A549 (cell line): ENCODE measurements at regions not wholly inside any gene's neighbourhood (a gene's known extent, or its start where the extent isn't known, plus 50 kb on each side); places are given as distances from the start of the nearest gene placed in this dataset.

Experiments used
- ATAC-seq, 2 experiments: fragments of 200-7000 bp in 1 of 2; fragments of >200 bp in 1 of 2; cut with Nextera tagmentation in 1 of 2; cut with Tn5 transposase in 1 of 2; 3 replicates each; pipeline versions ENCODE4 v1.8.0 to v1.9.1; 2018 to 2020; ENCODE audit warnings: mild to moderate bottlenecking in 1 of 2, moderate library complexity in 1 of 2
- CTCF ChIA-PET: fragments of 300-600 bp; sonication (Branson Sonifier 250); formaldehyde crosslinking; extraction: SDS; loops from one replicate; lab custom pipeline; 2021; ENCODE audit warnings: antibody characterized with exemption, inconsistent platforms; lab: Yijun Ruan, JAX
- POLR2A ChIA-PET: fragments of 350-600 bp; formaldehyde crosslinking; extraction: SDS; loops from one replicate; lab custom pipeline; 2021; ENCODE audit warnings: antibody characterized with exemption, inconsistent platforms; lab: Yijun Ruan, JAX
- DNase-seq, 2 experiments: peaks; one replicate each; pipeline versions ENCODE4 v3.0.0 to v3.0.0-alpha.2; 2011 to 2016; ENCODE audit warnings: low read depth in 1 of 2, low spot score in 1 of 2
- FAIRE-seq: peaks from 2 replicates; lab custom pipeline; 2011; peaks lifted over from hg19 to GRCh38; lab: Jason Lieb, UNC
- H3K27ac ChIP-seq, 2 experiments: fragments of >200 bp; sonication (Bioruptor Twin); formaldehyde crosslinking; 3 replicates each; pipeline ENCODE4 v1.5.1; 2016 to 2017
- H3K4me1 ChIP-seq: fragments of >200 bp; sonication (Bioruptor Twin); formaldehyde crosslinking; 3 replicates; pipeline ENCODE4 v1.6.1; 2016
- H3K4me2 ChIP-seq: fragments of >200 bp; sonication (Bioruptor Twin); formaldehyde crosslinking; 3 replicates; pipeline ENCODE4 v1.6.1; 2016
- H3K4me3 ChIP-seq: fragments of >200 bp; sonication (Bioruptor Twin); formaldehyde crosslinking; 3 replicates; pipeline ENCODE4 v1.5.1; 2016
- H3K9me3 ChIP-seq: fragments of >200 bp; sonication (Bioruptor Twin); formaldehyde crosslinking; 3 replicates; pipeline ENCODE4 v1.6.1; 2016
- ATOH8 ChIP-seq: fragments of 250-450 bp; sonication (Bioruptor Pico); IDR thresholded peaks from 2 replicates; pipeline ENCODE4 v1.5.0; 2020; ENCODE audit warnings: low read depth, mild to moderate bottlenecking, moderate library complexity
- BHLHE40 ChIP-seq: IDR thresholded peaks from 2 replicates; pipeline ENCODE4 v1.6.1; 2012; ENCODE audit warnings: low read depth, low read length, inconsistent platforms
- CHD4 ChIP-seq: fragments of 200-600 bp; sonication (generic); IDR thresholded peaks from 2 replicates; pipeline ENCODE4 v1.6.1; 2016; ENCODE audit warnings: antibody characterized with exemption, mild to moderate bottlenecking, borderline replicate concordance
- CTCF ChIP-seq: fragments of >200 bp; sonication (Bioruptor Twin); formaldehyde crosslinking; IDR thresholded peaks from 3 replicates; pipeline ENCODE4 v1.5.1; 2016
- EHMT2 ChIP-seq: fragments of 200-600 bp; sonication (generic); IDR thresholded peaks from 2 replicates; pipeline ENCODE4 v1.6.1; 2016; ENCODE audit warnings: antibody characterized with exemption, low read depth, mild to moderate bottlenecking, moderate library complexity
- ESRRA ChIP-seq: fragments of 150-350 bp; IDR thresholded peaks from 2 replicates; pipeline ENCODE4 v1.6.1; 2014; ENCODE audit warnings: mild to moderate bottlenecking, low read length, borderline replicate concordance
- GATA3 ChIP-seq: IDR thresholded peaks from 2 replicates; pipeline ENCODE4 v1.6.1; 2012; ENCODE audit warnings: borderline replicate concordance
- HEYL ChIP-seq: fragments of 250-450 bp; sonication (Bioruptor Pico); IDR thresholded peaks from 2 replicates; pipeline ENCODE4 v1.8.0; 2021; ENCODE audit warnings: mild to moderate bottlenecking, moderate library complexity
- HMGXB4 ChIP-seq: fragments of 250-450 bp; sonication (Bioruptor Pico); IDR thresholded peaks from 2 replicates; pipeline ENCODE4 v1.5.0; 2021; ENCODE audit warnings: mild to moderate bottlenecking, moderate library complexity, borderline replicate concordance
- HOXA7 ChIP-seq: fragments of 250-450 bp; sonication (Bioruptor Pico); IDR thresholded peaks from 2 replicates; pipeline ENCODE4 v1.5.0; 2020; ENCODE audit warnings: mild to moderate bottlenecking, moderate library complexity
- HOXB5 ChIP-seq: fragments of 250-450 bp; sonication (Bioruptor Pico); IDR thresholded peaks from 2 replicates; pipeline ENCODE4 v1.5.0; 2020; ENCODE audit warnings: mild to moderate bottlenecking, moderate library complexity
- MAFK ChIP-seq: fragments of 450-650 bp; IDR thresholded peaks from 2 replicates; pipeline ENCODE4 v1.6.1; 2014; ENCODE audit not compliant: partially characterized antibody
- NFE2L2 ChIP-seq: fragments of 150-350 bp; conservative IDR thresholded peaks from 2 replicates; pipeline ENCODE4 v1.6.1; 2014; ENCODE audit warnings: low read length
- NPAS2 ChIP-seq: fragments of 250-450 bp; sonication (Bioruptor Pico); IDR thresholded peaks from 2 replicates; pipeline ENCODE4 v1.8.0; 2022; ENCODE audit warnings: mild to moderate bottlenecking, moderate library complexity, borderline replicate concordance
- NR3C1 ChIP-seq: fragments of >200 bp; sonication (Bioruptor Twin); formaldehyde crosslinking; IDR thresholded peaks from 3 replicates; pipeline ENCODE4 v1.6.1; 2017
- PBX3 ChIP-seq: IDR thresholded peaks from 2 replicates; pipeline ENCODE4 v1.6.1; 2012
- POLR2AphosphoS2 ChIP-seq: conservative IDR thresholded peaks from 2 replicates; pipeline ENCODE4 v1.6.1; 2012; ENCODE audit warnings: low read length, improper control_type of control experiment, inconsistent platforms
- RAD21 ChIP-seq, 2 experiments: fragments of >200 bp in 1 of 2; sonication (Bioruptor Twin) in 1 of 2; formaldehyde crosslinking in 1 of 2; IDR thresholded peaks in 1 of 2; conservative IDR thresholded peaks in 1 of 2; 2 replicates in 1 of 2; 3 replicates in 1 of 2; pipeline ENCODE4 v1.6.1; 2012 to 2018; ENCODE audit warnings: inconsistent platforms in 1 of 2
- RARB ChIP-seq: fragments of 250-450 bp; sonication (Bioruptor Pico); IDR thresholded peaks from 2 replicates; pipeline ENCODE4 v1.8.0; 2021; ENCODE audit warnings: mild to moderate bottlenecking, moderate library complexity
- TP53 ChIP-seq: fragments of 250-450 bp; sonication (Bioruptor Pico); IDR thresholded peaks from 2 replicates; pipeline ENCODE4 v1.5.0; 2021; ENCODE audit warnings: mild to moderate bottlenecking, moderate library complexity
- ZFP36 ChIP-seq: fragments of 450-650 bp; IDR thresholded peaks from 2 replicates; pipeline ENCODE4 v1.6.1; 2014; ENCODE audit warnings: borderline replicate concordance; ENCODE audit not compliant: partially characterized antibody
- ZSCAN20 ChIP-seq: fragments of 250-450 bp; sonication (Bioruptor Pico); IDR thresholded peaks from 2 replicates; pipeline ENCODE4 v1.8.0; 2022; ENCODE audit warnings: mild to moderate bottlenecking, moderate library complexity
- WGBS: methylation state at CpG from one replicate; pipeline ENCODE4 v1.1.6; 2017; ENCODE audit errors: missing lambda C conversion rate; 5-methylcytosine and 5-hydroxymethylcytosine counted together
- TF ChIP-seq, protein P1 (sequence below): IDR thresholded peaks from 2 replicates; pipeline ENCODE4 v1.6.1; 2012; ENCODE audit warnings: low read depth, borderline replicate concordance

DNA sequence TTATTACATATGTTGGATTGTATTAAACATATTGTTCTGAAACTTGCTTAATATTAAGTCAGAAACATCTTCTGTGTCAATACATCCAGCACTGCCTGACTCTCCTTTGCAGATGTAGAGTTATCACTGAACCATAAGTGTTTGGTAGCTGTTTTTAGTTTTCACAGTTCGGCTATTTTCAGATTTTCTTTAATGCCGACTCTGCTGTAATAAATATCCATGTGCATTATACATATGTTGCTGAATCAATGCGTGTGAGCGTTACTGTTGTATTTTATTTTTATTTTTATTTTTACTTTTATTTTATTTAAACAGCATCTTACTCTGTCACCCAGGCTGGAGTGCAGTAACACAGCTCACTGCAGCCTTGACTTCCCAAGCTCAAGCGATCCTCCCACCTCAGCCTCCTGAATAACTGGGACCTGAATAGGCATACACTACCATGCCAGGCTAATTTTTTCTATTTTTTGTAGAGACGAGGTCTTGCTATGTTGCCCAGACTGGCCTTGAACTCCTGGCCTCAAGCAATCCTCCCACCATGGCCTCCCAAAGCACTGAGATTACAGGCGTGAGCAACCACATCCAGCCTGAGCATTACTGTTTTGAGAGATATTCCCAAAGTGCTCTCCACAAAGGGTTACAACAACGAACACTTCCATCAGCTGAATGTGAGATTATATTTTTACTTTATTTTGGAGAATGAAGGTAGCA, 50.7 kb upstream of the NOCT start:
- Histone ChIP-seq H3K4me3 (no peak overlapping the region), H3K9me3 (no peaks in the 10 kb centered on the region), H3K4me1 (peaks cover 24% of the 10 kb centered on the region), H3K27ac (no peak overlapping the region), H3K4me2 (no peak overlapping the region)
- DNase-seq (no peak), ATAC-seq (no peak), FAIRE-seq (no peak)
- POLR2A ChIA-PET: no interaction called here
- CTCF ChIA-PET: no interaction called here
- 92% methylated on average over 8 of the region's 8 CpGs for WGBS
- TF ChIP-seq ZFP36 (no peak), HOXA7 (CRISPR knock-in tag) (no peak), RARB (CRISPR knock-in tag) (no peak), ESRRA (no peak), BHLHE40 (no peak), TP53 (CRISPR knock-in tag) (no peak), NPAS2 (no peak), ZSCAN20 (no peak), HEYL (CRISPR knock-in tag) (no peak), NFE2L2 (no peak)
- TF ChIP-seq, protein P1, sequence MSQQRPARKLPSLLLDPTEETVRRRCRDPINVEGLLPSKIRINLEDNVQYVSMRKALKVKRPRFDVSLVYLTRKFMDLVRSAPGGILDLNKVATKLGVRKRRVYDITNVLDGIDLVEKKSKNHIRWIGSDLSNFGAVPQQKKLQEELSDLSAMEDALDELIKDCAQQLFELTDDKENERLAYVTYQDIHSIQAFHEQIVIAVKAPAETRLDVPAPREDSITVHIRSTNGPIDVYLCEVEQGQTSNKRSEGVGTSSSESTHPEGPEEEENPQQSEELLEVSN: no peak

DNA sequence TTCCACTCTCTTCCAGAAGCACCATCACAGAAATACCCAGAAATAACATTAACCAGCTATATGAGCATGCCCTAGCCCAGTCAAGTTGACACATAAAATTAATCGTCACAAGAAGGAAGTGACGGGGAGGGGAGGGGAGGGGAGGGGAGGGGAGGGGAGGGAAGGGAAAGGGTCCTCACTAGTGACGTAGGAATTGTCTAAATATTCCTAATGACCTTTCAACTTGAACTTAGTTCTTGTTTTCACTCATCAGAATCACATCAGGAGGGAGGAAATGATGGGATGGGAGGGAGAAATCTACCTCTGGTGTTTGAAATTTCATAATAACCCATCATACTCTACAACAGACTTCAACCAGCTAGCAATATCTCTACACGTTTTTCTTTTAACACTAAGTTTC, 52.2 kb upstream of the NOCT start:
- POLR2A ChIA-PET: no interaction called here
- FAIRE-seq (no peak), ATAC-seq (no peak), DNase-seq (no peak)
- H3K4me2 ChIP-seq: no peak overlapping the region
- no peak overlapping the region for H3K4me3 ChIP-seq
- H3K4me1 ChIP-seq: peaks cover 20% of the 10 kb centered on the region
- 66% methylated on average over 3 of the region's 4 CpGs for WGBS
- no peak for TF ChIP-seq CHD4
- TF ChIP-seq GATA3: no peak
- TF ChIP-seq HOXB5 (CRISPR knock-in tag): no peak
- TF ChIP-seq HOXA7 (CRISPR knock-in tag): no peak
- TF ChIP-seq CTCF: no peak
- no peak for TF ChIP-seq ATOH8 (CRISPR knock-in tag)
- no peak overlapping the region for H3K27ac ChIP-seq
- H3K9me3 ChIP-seq: no peaks in the 10 kb centered on the region
- CTCF ChIA-PET: interaction anchor here (1.3 kb wide), 1 partner anchor 67 kb away, joined by 4 read pairs; no protein-coding TSS in a partner anchor

- FAIRE-seq: no peak
- H3K4me1 ChIP-seq: peaks cover 2% of the 10 kb centered on the region; the same call in 1 of the 3 replicates
- TF ChIP-seq GATA3: no peak
- no peak for TF ChIP-seq EHMT2
- TF ChIP-seq NR3C1: no peak
- no peak for TF ChIP-seq RAD21 (conservative IDR thresholded peaks at IDR 0.05 in 1 of 2, IDR thresholded peaks at IDR 0.05 in 1 of 2)
- TF ChIP-seq MAFK: no peak
- no peak for TF ChIP-seq POLR2AphosphoS2
- no peak for TF ChIP-seq HMGXB4 (CRISPR knock-in tag)
- TF ChIP-seq TP53 (CRISPR knock-in tag): no peak
- no peak for TF ChIP-seq PBX3
- H3K27ac ChIP-seq: no peak overlapping the region; a peak in 1 of 6 replicates
- WGBS: 65% methylated on average over 1 of the region's 1 CpG
- CTCF ChIA-PET: no interaction called here
- no peak for ATAC-seq
- no peak overlapping the region for H3K4me2 ChIP-seq
- DNase-seq: no peak
- H3K9me3 ChIP-seq: no peaks in the 10 kb centered on the region
- H3K4me3 ChIP-seq: no peak overlapping the region
- POLR2A ChIA-PET: no interaction called here
These were observed 53.9 kb upstream of the NOCT start for GRCh38 chr4:138961664-138962063.
